Heart left ventricle (tissue), 16 donors: ENCODE measurements at regions not wholly inside any gene's neighbourhood (a gene's known extent, or its start where the extent isn't known, plus 50 kb on each side); places are given as distances from the start of the nearest gene placed in this dataset.

ENCODE experiments used
- ATAC-seq, 4 donors: fragments of 200-7000 bp; cut with Tn5 transposase; one replicate each; pipeline ENCODE4 v1.9.1; 2020 to 2022; ENCODE audit warnings: moderate library complexity in 4 of 4, mild to moderate bottlenecking in 3 of 4, moderate number of reproducible peaks in 1 of 4
- DNase-seq, 5 donors: peaks; one replicate each; pipeline ENCODE4 v3.0.0-alpha.2; 2020
- H3K27ac ChIP-seq, 12 donors: fragments of 200-600 bp; sonication (generic) in 4 of 12; one replicate each; pipeline versions ENCODE4 v1.5.0 to v1.8.0; 2016 to 2022; ENCODE audit warnings: mild to moderate bottlenecking in 2 of 12
- H3K27me3 ChIP-seq, 9 donors: fragments of 200-600 bp; sonication (generic) in 2 of 9; one replicate each; pipeline versions ENCODE4 v1.5.1 to v1.8.0; 2016 to 2022; ENCODE audit warnings: mild to moderate bottlenecking in 3 of 9
- H3K36me3 ChIP-seq, 9 donors: fragments of 200-600 bp; sonication (generic) in 2 of 9; one replicate each; pipeline versions ENCODE4 v1.5.0 to v1.8.0; 2018 to 2022; ENCODE audit warnings: mild to moderate bottlenecking in 2 of 9
- H3K4me1 ChIP-seq, 12 donors: fragments of 200-600 bp; sonication (generic) in 4 of 12; one replicate each; pipeline versions ENCODE4 v1.5.0 to v1.8.0; 2016 to 2022; ENCODE audit warnings: mild to moderate bottlenecking in 3 of 12
- H3K4me3 ChIP-seq, 12 donors: fragments of 200-600 bp; sonication (generic) in 4 of 12; one replicate each; pipeline versions ENCODE4 v1.5.0 to v1.8.0; 2017 to 2022; ENCODE audit warnings: mild to moderate bottlenecking in 9 of 12, moderate library complexity in 4 of 12
- H3K9me3 ChIP-seq, 12 donors: fragments of 200-600 bp; sonication (generic) in 4 of 12; one replicate each; pipeline versions ENCODE4 v1.5.0 to v1.8.0; 2016 to 2022; ENCODE audit warnings: mild to moderate bottlenecking in 1 of 12
- POLR2A ChIP-seq, 2 donors: fragments of 450-650 bp; IDR thresholded peaks; one replicate each; pipeline ENCODE4 v1.6.1; 2017; ENCODE audit warnings: antibody characterized with exemption in 2 of 2, mild to moderate bottlenecking in 2 of 2, moderate library complexity in 2 of 2
- WGBS, 4 donors: extraction: QIAGEN DNeasy Blood & Tissue Kit in 2 of 4; methylation state at CpG; one replicate each; pipeline versions ENCODE4 v1.1.5 to v1.1.7; 2013 to 2018; 5-methylcytosine and 5-hydroxymethylcytosine counted together
- intact Hi-C, 10 donors: fragments of 100-400 bp; cut with DNase I; formaldehyde crosslinking; loops; one replicate each; pipeline versions ENCODE4 v1.11.1 to v1.14.2; 2022
- TF ChIP-seq, protein P1 (sequence below), 12 donors: fragments of 200-600 bp; sonication (generic) in 4 of 12; IDR thresholded peaks; one replicate each; pipeline versions ENCODE4 v1.5.0 to v1.8.0; 2018 to 2022; ENCODE audit warnings: antibody characterized with exemption in 12 of 12, mild to moderate bottlenecking in 5 of 12
- donor health status: ischemic (EF 13 %, LVEDD 7.1; RV severe dilation, severe dysfunction).
- donor health status: healthy with polysubstance abuse.
- donor health status: DM: no; HTN: yes; CAD: no.
- donor health status: DM: no; HTN: no; CAD: no.
- donor health status: ischemic (EF 25% LVEDD 6.9; RV normal size, moderate dysfunction).
- donor health status: ischemic (EF 25% LVEDD 5.7; RV mildly dilated, moderate dysfunction).
- donor health status: healthy.
- donor health status: DM: yes; HTN: yes; CAD: no.
- donor health status: ischemic (EF 35%, LVEDD 5.7; RV mildly dilated, moderate dysfunction).
- donor health status: nonischemic (EF 11% LVEDD 7.7; RV severe dilation, severe dysfunction).
- donor health status: DM: yes; HTN: yes; CAD: no.
- donor health status: PGD.
- donor health status: ischemic (EF 29% LVEDD 5.4; RV normal size, mild dysfunction).
- donor health status: nonischemic (EF 23%, LVEDD 6.1; RV moderate dilation, normal function).

DNA sequence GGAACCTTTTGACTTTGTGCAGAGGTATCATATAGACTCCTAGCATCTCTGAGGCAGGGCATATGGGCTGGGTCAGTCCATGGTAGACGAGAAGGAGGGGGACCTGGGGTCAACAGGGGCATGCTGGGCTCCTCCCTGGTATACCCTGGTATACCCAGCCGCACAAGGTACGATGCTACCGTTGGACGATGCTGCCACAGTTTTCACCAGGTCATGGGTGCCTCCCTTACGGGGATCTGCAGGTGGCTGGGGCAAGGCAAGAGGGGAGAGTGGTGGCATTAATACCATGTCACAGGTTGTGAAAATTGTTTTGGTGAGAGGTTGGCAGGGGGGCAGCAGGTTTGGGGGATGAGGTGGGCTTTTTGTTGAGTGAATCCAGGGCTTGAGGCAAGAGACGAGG is 149.8 kb downstream of the TSN start:
- intact Hi-C loops = no loop called here
- Histone ChIP-seq H3K27me3 (peaks cover 0 to 3% (median 0%) of the 10 kb centered on the region in 9 donors), H3K4me1 (no peaks in the 10 kb centered on the region), H3K27ac (no peak overlapping the region), H3K36me3 (no peaks in the 10 kb centered on the region), H3K4me3 (no peak overlapping the region), H3K9me3 (no peaks in the 10 kb centered on the region)
- ATAC-seq = no peak
- WGBS, 4 donors = 84 to 93% (median 90%) methylated on average over 7 of the region's 7 CpGs
- DNase-seq = no peak
- TF ChIP-seq, protein P1, sequence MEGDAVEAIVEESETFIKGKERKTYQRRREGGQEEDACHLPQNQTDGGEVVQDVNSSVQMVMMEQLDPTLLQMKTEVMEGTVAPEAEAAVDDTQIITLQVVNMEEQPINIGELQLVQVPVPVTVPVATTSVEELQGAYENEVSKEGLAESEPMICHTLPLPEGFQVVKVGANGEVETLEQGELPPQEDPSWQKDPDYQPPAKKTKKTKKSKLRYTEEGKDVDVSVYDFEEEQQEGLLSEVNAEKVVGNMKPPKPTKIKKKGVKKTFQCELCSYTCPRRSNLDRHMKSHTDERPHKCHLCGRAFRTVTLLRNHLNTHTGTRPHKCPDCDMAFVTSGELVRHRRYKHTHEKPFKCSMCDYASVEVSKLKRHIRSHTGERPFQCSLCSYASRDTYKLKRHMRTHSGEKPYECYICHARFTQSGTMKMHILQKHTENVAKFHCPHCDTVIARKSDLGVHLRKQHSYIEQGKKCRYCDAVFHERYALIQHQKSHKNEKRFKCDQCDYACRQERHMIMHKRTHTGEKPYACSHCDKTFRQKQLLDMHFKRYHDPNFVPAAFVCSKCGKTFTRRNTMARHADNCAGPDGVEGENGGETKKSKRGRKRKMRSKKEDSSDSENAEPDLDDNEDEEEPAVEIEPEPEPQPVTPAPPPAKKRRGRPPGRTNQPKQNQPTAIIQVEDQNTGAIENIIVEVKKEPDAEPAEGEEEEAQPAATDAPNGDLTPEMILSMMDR (IDR thresholded peaks at IDR 0.05) = no peak
- no peak for TF ChIP-seq POLR2A (IDR thresholded peaks at IDR 0.05)

DNA sequence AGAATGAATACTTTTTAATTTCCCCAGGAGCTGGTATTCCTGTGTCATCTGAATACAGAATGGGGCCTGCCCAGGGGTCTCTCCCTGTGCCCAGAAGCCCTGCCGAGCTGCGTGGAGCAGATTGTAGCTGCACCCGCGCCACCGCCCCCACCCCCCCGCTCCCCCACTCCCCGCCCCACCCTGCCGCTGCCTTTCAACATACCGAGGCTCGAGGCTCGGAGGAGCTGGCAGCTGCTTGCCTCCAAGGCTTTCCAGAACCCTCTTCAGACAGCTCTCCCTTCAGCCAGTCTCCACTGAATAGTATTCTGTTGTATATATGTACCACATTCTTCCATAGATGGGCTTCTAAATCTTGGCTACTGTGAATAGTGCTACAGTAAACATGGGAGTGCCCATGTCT is 150.7 kb downstream of the TSN start:
- Histone ChIP-seq H3K9me3 (no peaks in the 10 kb centered on the region), H3K4me1 (no peaks in the 10 kb centered on the region), H3K27ac (no peak overlapping the region), H3K27me3 (peaks cover 0 to 3% (median 0%) of the 10 kb centered on the region in 9 donors), H3K36me3 (no peaks in the 10 kb centered on the region), H3K4me3 (no peak overlapping the region)
- ATAC-seq (peak in 1 of 4 donors; percentile 25), DNase-seq (no peak)
- no peak for TF ChIP-seq POLR2A (IDR thresholded peaks at IDR 0.05)
- TF ChIP-seq, protein P1 (IDR thresholded peaks at IDR 0.05) = no peak
- 63 to 76% (median 71%) methylated on average over 8 to 11 of the region's 11 CpGs for WGBS, 4 donors
- intact Hi-C loops = no loop called here

DNA sequence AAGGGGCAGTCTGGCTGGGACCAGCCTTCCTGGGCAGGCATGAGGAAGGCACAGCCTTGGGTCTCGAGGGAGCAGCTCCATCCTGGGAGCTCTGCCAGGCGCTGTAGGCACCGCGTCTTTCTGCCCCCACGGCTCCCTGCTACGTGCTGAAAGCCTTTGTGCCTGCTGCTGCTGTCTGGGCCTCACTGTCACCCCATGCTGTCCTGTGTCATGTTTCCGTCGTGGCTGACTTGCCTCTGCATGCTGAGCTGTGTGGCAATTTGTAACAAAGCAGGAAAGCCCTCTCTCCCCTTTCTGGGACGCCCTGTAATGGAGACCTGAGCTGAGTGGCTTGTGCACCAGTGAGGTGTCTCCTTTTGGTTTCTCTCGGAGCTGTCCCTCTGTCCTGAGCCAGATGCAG is 152.5 kb downstream of the TSN start:
- no peak overlapping the region for H3K27ac ChIP-seq

DNA sequence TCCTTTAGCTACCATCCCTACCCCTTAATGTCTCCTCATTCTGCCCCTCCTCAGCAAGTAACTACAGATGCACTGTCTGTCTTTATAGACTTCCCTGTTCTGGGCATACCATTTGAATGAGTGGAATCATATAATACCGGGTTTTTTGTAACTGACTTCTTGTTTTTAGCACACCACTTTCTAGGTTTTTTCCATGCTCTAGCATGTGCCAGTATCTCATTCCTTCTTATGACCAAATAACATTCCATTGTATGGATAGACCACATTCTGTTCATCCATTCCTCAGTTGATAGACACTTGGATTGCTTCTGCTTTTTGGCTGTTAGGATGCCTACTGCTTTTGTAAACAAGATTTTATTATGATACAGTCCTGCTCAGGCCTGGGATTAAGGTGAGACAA is 154.7 kb downstream of the TSN start:
- Histone ChIP-seq H3K4me3 (no peak overlapping the region), H3K27ac (no peak overlapping the region), H3K4me1 (no peaks in the 10 kb centered on the region), H3K27me3 (peaks cover 0 to 3% (median 0%) of the 10 kb centered on the region in 9 donors), H3K36me3 (no peaks in the 10 kb centered on the region), H3K9me3 (no peaks in the 10 kb centered on the region)
- intact Hi-C loops = no loop called here
- DNase-seq (no peak), ATAC-seq (no peak)
- WGBS, 4 donors = 83 to 92% (median 90%) methylated on average over 1 of the region's 1 CpG
- TF ChIP-seq POLR2A (IDR thresholded peaks at IDR 0.05) = no peak

More for the DNA sequence above, 152.5 kb downstream of the TSN start:
- no peak overlapping the region for H3K4me3 ChIP-seq
- H3K27me3 ChIP-seq = peaks cover 0 to 3% (median 0%) of the 10 kb centered on the region in 9 donors
- DNase-seq (no peak), ATAC-seq (no peak)
- intact Hi-C loops = no loop called here
- H3K4me1 ChIP-seq = no peaks in the 10 kb centered on the region
- TF ChIP-seq POLR2A (IDR thresholded peaks at IDR 0.05) = no peak
- TF ChIP-seq, protein P1 (IDR thresholded peaks at IDR 0.05) = no peak
- WGBS, 4 donors = 45 to 51% (median 47%) methylated on average over 9 to 10 of the region's 10 CpGs
- no peaks in the 10 kb centered on the region for H3K9me3 ChIP-seq
- H3K36me3 ChIP-seq = no peaks in the 10 kb centered on the region

DNA sequence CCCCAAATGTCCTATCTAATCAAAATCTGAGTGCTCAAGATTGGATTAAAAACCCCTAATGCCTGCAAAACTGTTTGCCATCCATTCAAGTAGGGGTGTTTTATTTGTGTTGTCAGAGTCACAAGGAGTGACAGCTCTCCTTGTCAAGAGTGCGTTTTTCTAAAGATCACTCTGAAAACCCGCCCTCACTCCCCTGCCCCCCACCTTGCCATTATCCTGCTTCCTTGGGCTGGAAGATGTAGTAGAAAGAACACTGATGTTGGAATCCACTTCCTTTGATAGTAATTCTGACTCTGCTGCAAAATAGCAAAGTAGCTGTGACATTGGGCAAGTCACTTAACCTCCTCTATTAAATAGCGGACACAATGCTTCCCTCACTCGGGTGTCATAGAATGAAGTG is 155.6 kb downstream of the TSN start:
- peaks cover 0 to 3% (median 0%) of the 10 kb centered on the region in 9 donors for H3K27me3 ChIP-seq
- WGBS, 4 donors = 57 to 75% (median 69%) methylated on average over 4 of the region's 4 CpGs
- H3K4me3 ChIP-seq = no peak overlapping the region
- no peaks in the 10 kb centered on the region for H3K36me3 ChIP-seq
- no peaks in the 10 kb centered on the region for H3K4me1 ChIP-seq
- H3K27ac ChIP-seq = no peak overlapping the region
- no peak for DNase-seq
- no peak for ATAC-seq
- TF ChIP-seq POLR2A (IDR thresholded peaks at IDR 0.05) = no peak
- TF ChIP-seq, protein P1 (IDR thresholded peaks at IDR 0.05) = no peak
- intact Hi-C loops = no loop called here
- H3K9me3 ChIP-seq = peaks cover 0 to 5% (median 0%) of the 10 kb centered on the region in 12 donors
